ENCODE measurements at regions not wholly inside any gene's neighbourhood (a gene's known extent, or its start where the extent isn't known, plus 50 kb on each side); places are given as distances from the start of the nearest gene placed in this dataset.

- TF ChIP-seq, protein P1, sequence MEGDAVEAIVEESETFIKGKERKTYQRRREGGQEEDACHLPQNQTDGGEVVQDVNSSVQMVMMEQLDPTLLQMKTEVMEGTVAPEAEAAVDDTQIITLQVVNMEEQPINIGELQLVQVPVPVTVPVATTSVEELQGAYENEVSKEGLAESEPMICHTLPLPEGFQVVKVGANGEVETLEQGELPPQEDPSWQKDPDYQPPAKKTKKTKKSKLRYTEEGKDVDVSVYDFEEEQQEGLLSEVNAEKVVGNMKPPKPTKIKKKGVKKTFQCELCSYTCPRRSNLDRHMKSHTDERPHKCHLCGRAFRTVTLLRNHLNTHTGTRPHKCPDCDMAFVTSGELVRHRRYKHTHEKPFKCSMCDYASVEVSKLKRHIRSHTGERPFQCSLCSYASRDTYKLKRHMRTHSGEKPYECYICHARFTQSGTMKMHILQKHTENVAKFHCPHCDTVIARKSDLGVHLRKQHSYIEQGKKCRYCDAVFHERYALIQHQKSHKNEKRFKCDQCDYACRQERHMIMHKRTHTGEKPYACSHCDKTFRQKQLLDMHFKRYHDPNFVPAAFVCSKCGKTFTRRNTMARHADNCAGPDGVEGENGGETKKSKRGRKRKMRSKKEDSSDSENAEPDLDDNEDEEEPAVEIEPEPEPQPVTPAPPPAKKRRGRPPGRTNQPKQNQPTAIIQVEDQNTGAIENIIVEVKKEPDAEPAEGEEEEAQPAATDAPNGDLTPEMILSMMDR (IDR thresholded peaks at IDR 0.05; ENCODE audit: low read length, missing control alignments), result no peak
- DNase-seq (ENCODE audit: low read depth), result no peak
Observed at GRCh38 chr21:36547464-36547863, 67.5 kb upstream of the CLDN14 start.

DNA sequence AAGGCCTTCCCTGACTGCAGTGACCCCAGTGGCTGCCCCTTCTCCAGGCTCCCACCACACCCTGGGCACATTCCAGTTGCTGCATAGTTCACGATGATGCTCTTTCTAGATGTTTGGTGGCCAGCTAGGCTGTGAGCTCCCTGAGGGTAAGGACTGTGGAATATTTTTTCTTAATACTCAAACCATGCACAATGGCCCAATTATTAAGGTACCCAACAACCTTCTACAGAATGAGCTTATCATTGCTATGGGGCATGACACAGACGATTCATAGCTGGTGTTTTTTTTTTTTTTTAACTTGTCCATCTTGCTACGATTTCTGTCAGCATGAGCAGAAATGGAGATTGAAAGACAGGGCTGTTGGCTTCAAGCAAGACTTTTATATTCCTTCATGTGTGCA is 68.9 kb upstream of the CLDN14 start:
- H3K4me3 ChIP-seq (replicated peaks; ENCODE audit: low read depth, low read length), result no peak overlapping the region
- DNase-seq (ENCODE audit: low read depth), result no peak
- TF ChIP-seq, protein P1 (IDR thresholded peaks at IDR 0.05; ENCODE audit: low read length, missing control alignments), result no peak

More at GRCh38 chr21:36547464-36547863, 67.5 kb upstream of the CLDN14 start:
- no peak overlapping the region for H3K4me3 ChIP-seq (replicated peaks; ENCODE audit: low read depth, low read length)

GRCh38 chr21:36549470-36549869 is 69.5 kb upstream of the CLDN14 start:
- no peak for DNase-seq (ENCODE audit: low read depth)
- TF ChIP-seq, protein P1 (IDR thresholded peaks at IDR 0.05; ENCODE audit: low read length, missing control alignments), result no peak
- H3K4me3 ChIP-seq (replicated peaks; ENCODE audit: low read depth, low read length), result no peak overlapping the region

- TF ChIP-seq, protein P1 (IDR thresholded peaks at IDR 0.05; ENCODE audit: low read length, missing control alignments), result no peak
- no peak overlapping the region for H3K4me3 ChIP-seq (replicated peaks; ENCODE audit: low read depth, low read length)
Observed at GRCh38 chr21:36550761-36551160, 70.8 kb upstream of the CLDN14 start.

GRCh38 chr21:36551321-36551720 is 71.4 kb upstream of the CLDN14 start:
- H3K4me3 ChIP-seq (replicated peaks; ENCODE audit: low read depth, low read length), result no peak overlapping the region
- DNase-seq (ENCODE audit: low read depth), result no peak
- TF ChIP-seq, protein P1 (IDR thresholded peaks at IDR 0.05; ENCODE audit: low read length, missing control alignments), result no peak

More at GRCh38 chr21:36550761-36551160, 70.8 kb upstream of the CLDN14 start:
- no peak for DNase-seq (ENCODE audit: low read depth)

DNA sequence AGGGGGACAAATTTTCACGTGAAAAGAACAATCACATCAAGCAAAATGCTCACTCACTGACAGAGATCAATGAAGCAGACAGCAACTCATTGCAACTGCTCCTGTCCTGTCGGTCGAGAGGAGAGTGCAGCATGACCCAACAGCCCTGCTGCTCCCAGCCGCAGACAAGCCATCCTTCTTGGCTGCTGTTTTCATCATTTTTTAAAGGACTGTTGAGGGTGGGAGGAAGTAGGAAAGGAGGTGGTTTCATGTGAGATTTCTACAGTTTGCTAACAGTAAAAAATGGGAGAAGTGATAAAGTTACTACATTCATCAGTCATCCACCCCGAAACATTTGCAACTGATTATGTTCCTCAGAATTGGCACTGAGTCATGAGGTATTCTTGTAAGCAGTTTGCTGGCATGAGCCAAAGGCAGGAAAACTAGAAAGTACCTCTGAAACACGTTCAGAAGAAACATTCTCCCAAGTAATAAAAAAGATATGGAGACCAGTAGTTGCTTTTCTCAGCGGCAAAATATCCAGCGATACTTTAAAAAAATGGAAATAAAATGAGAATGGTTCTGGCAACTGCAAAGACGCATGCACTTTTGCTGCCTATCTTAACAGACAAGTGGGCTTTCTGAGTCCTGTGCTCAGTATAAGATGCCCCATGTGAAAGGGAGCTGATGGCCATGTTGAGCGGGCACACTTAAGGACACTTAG is 72.0 kb upstream of the CLDN14 start:
- DNase-seq (ENCODE audit: low read depth), result peak; percentile 67
- H3K4me3 ChIP-seq (replicated peaks; ENCODE audit: low read depth, low read length), result no peak overlapping the region
- TF ChIP-seq, protein P1 (IDR thresholded peaks at IDR 0.05; ENCODE audit: low read length, missing control alignments), result no peak

DNA sequence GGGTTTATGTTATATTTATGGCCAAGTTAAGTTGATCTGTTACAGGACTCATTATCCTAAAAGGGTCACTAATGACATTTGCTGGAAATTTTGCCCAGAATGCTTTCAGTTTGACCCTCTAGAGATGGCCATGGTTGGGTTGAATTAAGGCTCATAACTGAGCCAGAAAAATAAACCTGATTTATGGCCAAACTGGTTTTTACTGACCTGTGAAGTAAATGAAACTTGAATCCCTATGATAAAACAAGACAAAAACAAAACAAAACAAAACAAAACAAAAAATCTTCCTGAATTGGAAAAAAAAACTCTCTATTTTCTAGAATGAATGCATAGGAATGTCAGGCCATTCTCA is 72.5 kb upstream of the CLDN14 start:
- no peak for DNase-seq (ENCODE audit: low read depth)
- TF ChIP-seq, protein P1 (IDR thresholded peaks at IDR 0.05; ENCODE audit: low read length, missing control alignments), result no peak
- H3K4me3 ChIP-seq (replicated peaks; ENCODE audit: low read depth, low read length), result no peak overlapping the region

Measured in fibroblast of pulmonary artery (primary cell).